GM18907 (cell line): ENCODE measurements at regions not wholly inside any gene's neighbourhood (a gene's known extent, or its start where the extent isn't known, plus 50 kb on each side); places are given as distances from the start of the nearest gene placed in this dataset.

ENCODE experiments used
- ATAC-seq: cut with Tn5 transposase; IDR thresholded peaks from one replicate; pipeline ENCODE4 v1.9.1; 2021; ENCODE audit warnings: mild to moderate bottlenecking, moderate library complexity; ENCODE audit not compliant: unreplicated experiment

DNA sequence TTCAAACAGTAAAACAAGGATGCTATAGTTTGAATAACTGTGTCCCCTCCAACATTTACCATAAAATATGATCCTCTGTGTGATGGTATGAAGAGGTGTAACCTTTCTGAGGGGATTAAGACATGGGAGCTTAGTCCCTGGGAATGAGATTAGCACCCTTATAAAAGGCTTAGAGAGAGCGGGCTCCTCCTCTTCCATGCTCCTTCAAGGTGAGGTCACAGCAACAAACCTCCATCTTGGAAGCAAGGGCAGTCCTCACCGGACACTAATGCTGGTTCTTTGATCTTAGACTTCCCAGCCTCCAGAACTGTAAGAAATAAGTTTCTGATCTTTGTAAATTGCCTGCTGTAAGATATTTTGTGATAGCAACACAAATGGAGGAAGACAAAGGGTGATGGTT is 700.3 kb downstream of the TMEM182 start:
- no peak for ATAC-seq

DNA sequence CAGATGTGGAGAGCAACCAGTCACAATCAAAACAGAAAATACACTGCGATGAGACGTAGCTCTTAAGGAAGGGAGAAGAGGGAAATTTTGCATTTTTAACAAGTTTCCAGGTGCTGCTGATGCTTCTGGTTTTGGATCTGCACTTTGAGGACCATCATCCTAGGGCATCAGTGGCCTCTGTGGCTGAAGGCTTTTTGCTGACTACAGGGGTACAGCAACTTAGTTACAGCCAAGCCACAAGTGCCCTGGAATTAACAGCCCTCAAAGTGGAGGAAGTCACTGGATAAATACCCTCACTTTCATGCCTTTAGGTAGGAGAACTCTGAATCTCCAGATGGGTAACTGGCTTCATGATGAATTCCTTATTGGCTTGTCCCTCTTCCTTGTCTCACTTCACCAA is 700.9 kb downstream of the TMEM182 start:
- no peak for ATAC-seq

DNA sequence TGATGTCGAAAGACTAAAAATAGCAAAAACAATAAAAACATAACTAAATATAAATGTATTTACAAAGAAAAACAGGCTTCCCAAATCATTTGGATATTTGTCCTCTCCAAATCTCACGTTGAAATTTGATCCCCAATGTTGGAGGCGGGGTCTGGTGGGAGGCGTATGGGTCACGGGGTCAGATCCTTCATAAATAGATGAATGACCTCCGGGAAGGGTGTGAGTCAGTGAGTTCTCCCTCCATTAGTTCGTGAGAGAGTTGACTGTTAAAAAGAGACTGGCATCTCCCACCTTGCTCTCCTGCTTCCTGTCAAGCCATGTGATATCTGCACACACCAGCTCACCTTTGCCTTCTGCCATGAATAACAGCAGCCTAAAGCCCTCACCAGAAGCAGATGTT is 703.0 kb downstream of the TMEM182 start:
- no peak for ATAC-seq

DNA sequence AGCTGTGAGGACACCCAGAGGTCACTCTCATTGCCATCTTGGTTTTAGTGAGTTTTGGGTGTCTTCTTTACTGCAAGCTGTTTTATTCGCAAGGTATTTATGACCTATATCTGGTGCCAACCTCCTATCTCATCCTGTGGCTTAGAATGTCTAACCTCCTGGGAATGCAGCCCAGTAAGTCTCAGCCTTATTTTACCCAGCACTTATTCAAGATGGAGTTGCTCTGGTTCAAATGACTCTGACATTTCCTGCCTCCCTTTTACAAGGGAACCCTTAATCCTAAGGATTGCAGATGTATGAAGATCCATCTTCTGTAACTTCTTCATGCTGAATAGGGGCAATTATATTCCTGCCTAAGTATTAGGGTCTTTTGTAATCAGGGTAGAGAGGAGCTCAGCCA is 708.0 kb downstream of the TMEM182 start:
- no peak for ATAC-seq

DNA sequence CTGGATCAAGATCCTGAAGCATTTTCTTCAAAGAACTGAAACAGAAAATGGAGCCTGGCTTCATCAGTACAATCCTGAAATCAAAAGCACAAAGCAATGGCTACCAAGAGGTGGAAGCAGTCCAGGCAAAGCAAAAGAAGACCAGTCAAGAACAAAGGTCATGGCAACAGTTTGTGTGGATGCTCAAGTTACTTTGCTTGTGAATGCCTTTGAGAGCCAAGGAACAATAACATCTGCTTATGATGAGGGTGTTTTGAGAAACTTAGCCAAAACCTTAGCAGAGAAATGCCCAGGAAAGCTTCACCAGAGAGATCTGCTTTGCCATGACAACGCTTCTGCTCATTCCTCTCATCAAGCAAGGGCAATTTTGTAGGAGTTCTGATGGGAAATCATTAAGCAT is 723.1 kb downstream of the TMEM182 start:
- no peak for ATAC-seq

DNA sequence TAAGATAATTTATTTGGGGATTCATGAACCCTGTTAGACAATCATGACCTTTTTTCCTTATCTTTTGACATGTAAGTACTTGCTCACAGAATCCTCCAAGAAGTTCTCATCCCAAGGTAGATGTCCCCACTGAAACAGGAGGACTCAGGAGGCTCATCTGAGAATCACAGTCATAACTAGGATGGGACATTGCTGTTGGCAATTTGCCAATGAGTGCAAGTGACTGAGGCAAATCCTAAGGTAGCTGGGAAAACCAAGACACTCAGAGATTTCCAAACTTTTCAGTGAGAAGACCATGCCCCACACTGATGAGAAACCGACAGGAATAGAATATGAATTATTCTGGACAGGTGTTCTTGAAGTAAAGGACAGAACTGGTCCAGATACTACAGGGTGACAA is 735.0 kb downstream of the TMEM182 start:
- no peak for ATAC-seq

DNA sequence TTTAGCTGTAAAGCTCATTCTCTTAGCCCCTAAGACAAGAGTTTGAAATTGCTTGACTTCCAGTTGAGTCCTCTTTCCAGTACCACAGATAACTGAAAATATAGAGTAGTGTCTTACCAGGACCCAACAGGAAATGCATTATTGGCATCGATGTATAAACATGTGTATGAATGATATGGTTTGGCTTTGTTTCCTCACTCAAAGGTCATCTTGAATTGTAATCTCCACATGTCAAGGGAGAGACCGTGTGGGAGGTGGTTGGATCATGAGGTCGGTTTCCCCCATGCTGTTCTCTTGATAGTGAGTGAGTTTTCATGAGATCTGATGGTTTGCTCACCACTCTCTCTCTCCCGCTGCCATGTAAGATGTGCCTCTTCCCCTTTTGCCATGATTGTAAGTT is 745.0 kb downstream of the TMEM182 start:
- no peak for ATAC-seq

DNA sequence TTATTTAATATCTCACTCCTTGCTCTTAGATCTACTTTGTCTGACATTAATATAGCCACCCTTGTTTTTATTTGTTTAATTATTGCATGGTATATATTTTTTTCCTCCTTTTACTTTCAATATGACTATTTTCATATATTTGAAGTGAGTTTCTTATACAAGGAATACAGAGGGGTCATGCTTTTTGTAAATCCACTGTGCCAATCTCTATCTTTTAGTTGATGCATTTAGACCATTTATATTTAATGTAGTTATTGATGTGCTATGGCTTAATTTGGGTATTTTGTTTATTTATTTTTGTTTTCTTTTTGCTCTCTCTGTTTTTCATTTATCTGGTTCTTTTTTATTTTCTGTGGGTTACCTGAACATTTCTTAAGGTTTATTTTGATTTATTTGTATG is 750.6 kb downstream of the TMEM182 start:
- ATAC-seq = no peak

DNA sequence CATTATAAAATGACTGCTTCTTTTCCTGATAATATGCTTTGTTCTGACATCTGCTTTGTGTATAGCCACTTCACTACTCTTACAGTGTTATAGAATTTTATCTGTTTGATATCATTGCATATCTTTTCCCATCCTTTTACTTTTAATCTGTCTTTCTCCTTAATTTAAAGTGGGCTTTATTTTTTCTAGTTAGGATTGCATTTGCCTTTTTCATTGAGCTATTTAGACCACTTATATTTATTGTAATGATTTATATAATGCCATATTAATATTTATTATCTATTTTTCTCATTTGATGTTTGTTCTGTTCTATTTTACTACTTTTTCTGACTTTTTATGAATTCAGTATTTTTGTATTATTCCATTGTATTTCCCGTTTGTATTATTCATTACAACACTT is 758.7 kb downstream of the TMEM182 start:
- ATAC-seq = no peak

DNA sequence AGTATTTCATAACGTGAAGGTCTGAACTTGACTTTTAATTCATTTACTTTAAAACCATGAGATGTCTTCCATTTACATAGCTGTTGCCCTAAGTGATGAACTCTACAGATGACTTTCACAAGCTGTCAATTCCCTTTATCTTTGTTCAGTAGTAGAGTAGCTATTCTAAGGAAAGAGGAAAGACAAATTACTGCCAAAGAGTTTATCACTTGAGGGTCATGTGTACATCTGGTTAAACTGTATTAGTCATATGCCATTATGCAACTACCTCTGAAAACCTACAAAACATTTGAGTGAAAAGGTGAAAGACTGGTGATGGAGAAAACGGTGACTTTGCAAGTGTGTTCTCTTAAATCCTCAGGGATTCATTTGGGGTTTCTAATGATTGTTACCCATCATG is 763.9 kb downstream of the TMEM182 start:
- no peak for ATAC-seq

DNA sequence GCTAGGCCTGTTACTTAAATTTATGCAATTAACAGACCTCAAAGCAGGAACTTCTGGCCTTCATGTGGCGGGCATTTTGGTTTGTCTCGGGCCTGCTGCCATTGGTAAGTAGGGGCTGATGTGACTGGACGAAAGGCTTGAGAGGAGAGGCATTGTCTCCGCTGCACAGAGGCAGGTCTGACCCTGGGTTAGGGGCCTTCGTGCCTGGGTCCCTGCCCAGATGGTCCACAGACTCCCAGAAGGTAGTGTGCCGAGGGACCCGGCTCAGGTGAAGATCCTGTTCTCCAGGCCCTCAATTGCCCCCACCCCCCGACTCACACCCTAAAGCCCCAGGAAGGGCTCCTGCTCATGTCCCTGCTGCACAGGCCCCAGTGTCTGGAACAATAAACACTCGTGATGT is 764.9 kb downstream of the TMEM182 start:
- no peak for ATAC-seq

DNA sequence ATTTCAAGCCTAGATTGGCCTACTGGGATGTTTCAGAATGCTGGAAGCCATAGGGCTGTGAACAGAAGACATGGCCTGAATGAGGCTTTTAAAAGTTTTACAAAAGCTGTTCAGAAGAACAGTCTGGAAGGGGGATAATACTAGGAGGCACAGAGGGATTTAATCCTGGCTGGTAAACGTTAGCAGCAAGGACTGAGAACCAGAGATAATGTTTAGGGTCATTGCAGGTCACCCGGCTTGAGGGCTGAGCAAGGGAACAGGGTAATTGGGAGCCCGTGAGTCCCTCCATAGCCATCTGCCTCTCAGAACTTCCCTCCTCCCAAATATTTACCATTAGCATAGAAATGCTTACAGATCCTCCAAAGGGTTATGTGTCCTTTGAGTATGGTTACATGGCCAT is 765.4 kb downstream of the TMEM182 start:
- ATAC-seq = no peak

DNA sequence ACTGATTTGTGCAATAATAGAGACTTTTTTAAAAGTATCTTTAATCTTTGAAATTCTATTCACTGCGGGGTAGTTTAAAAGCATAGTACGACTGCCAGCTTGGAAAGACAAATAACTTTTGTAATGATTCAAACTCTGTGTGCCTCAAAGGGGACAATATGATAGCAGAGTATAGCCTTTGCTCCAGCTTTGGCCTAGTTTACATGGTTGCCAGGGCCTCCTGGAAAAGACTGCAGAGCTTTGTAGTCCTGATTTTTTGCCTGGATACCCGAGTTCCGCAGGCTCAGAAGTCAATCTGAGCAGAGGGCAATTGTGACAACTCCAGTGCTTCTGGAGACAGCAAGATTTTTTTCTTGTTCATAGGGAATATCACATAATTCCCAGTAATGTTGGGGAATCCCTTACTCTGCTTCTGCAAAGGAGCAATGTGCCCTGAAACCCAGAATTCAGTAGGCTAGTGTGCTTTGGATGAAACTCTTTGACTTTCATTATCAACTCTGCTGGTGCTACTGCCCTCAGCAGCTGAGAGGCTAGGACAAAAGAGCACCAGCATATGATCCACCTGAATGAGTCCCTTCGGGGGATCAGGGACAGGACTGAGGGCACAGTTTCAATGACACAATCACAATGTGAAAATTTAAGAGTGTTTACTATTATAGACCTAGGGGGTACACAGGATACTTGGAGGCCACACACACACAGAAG is 768.1 kb downstream of the TMEM182 start:
- ATAC-seq = no peak

DNA sequence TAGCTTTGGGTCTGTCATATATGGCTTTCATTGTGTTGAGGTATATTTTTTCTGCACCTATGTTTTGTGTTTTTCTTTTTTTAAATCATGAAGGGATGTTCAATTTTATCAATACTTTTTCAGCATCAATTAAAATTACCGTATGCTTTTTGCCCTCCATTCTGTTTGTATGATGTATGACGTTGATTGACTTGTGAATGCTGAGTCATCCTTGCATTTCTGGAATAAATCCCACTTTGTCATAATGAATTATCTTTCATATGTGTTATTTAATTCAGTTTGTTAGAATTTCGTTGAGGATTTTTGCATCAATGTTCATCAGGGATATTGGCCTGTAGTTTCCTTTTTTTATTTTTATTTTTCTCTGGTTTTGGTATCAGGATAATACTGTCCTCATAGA is 790.9 kb downstream of the TMEM182 start:
- no peak for ATAC-seq

DNA sequence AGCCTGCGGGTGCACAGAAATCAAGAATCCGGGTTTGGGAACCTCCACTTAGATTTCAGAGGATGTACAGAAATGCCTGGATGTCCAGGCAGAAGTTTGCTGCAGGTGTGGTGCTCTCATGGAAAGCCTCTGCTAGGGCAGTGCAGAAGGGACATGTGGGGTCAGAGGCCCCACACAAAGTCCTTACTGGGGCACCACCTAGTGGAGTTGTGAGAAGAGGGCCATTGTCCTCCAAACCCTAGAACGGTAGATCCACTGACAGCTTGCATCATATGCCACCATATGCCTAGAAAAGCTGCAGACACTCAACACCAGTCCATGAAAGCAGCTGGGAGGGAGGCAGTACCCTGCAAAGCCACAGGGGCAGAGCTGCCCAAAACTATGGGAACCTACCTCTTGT is 833.0 kb downstream of the TMEM182 start:
- no peak for ATAC-seq

DNA sequence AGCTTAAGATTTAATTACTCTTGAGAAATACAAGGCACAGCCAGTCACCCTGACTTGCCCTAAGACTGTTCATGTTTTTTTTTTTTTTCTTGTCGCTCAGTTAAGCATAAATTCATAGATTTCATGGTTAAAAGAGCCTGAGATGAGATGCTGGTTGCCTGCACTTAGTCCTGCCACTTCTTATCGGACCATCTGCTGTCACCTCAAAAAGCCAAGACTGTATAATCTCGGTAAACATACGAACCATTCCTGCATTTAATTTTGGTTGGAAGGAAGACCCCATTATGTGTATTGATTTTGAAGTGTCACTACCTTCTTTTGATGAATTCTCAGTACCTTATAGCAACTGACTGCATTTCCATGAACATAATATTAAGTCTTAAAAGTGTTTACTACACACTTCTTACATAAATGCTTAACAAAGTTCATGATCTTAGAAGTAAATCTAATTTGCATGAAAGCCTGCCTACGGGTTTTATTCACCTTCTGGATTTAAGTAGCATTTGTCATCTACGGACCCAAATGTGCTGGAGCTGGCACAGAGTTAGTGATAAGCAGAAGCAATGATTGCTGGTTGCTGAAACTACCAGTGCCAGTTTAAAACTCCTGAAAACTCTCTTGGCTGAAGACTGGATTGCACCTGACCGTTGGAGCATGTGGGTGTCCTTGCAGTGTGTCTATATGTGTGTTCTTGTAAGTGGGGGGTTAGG is 843.4 kb downstream of the TMEM182 start:
- no peak for ATAC-seq

DNA sequence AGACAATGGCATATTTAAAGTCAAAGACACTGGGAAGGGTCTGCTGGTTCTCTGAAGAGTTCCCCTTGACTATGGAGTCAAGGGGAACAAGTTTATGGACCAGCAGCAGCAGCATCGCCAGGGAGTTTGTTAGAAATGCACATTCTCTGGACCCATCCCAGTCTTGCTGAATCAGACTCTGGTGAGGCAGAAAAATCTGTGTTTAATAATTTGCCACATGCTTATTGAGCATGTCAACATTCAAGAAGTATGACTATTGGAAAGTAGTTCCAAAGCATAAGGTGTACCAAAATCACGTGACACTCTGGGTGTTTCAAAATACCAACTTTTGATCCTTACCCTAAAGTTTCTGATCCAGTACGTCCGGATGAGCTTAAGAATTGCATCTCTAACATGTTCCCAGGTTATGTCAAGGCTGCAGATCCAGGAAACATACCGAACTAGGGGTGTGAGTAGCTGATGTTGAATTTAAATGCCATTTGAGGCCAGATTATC is 853.8 kb downstream of the TMEM182 start:
- ATAC-seq = no peak

DNA sequence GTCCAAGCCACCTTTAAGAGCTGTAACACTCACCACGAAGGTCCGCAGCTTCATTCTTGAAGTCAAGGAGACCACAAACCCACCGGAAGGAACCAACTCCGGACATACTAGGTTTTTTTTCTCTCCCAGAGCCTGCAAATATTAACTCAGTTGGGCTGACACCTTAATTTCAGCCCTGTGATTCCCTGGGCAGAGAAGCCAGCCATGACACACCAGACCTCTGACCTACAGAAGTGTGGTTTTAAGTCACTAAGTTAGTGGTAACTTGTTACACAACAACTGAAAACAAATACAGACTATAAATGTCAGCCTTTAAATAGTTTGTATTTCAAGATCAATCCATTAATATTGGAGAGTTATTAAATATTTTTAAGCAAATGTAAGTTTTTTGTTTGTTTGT is 855.1 kb downstream of the TMEM182 start:
- ATAC-seq = no peak

DNA sequence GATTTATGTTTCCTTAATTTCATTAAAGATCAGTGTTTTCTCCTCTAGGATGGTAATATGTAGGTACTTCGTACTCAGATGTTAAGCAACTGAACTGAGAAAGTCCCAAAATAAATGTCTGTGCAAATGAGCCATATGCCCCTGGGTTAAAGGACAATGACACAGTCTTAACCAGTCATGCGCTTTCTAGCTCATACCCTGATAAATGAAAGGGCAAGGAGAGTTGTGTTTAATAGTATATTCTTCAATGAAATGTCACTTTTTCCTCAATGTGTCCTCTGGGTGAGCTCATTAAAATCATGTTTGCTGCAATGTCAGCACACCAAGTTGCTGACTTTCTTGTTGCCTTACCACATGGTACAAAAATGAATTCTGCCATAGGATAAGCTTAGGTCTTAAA is 856.3 kb downstream of the TMEM182 start:
- ATAC-seq = no peak

DNA sequence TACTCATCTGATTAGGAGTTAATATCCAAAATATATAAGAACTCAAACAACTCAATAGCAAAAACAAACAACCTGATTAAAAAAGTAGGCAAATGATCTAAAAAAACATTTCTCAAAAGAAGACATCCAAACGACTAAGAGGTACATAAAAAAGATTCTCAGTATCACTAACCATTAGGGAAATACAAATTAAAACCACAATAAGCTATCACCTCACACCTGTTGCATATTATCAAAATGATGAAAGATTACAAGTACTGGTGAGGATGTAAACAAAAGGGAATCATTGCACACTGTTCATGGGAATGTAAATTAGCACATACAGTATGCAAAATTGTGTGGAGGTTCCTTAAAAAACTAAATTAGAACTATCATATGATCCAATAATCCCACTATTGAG is 865.5 kb downstream of the TMEM182 start:
- ATAC-seq = no peak

DNA sequence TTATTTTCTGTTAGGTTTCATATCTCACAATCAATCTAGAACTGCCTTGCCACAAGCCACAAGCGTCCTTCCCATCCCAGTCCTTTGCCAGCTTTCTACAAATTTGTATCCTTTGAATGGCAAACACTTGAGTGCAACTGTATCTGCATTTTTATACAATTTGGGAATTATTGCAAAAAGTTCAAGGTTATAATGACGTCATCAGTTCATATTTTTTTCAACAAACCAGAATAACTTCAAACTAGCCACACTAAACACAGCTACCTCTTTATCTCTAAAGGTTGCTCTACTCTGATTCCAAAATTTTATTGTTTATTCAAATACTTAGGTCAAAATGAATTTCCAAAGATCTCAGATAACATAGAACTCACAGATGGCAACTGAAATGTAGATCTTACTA is 877.1 kb downstream of the TMEM182 start:
- ATAC-seq = no peak

DNA sequence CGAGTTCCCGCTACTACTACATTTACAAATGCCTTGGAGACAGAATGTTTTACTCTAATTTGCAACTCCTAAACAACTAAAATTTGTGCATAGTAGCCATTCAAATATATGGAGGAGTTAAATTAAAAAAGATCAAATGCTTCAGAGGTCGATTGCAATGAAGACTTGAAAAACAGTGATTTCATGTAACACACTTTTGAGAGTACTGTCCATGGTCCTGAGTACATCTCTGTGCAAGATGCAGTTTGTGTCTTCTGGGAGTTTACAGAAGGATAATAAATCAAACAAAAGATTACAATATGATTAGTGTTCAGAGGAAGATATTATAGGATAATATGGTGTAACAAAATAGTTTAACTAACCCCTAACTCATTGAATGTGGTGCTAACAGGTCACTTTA is 894.7 kb downstream of the TMEM182 start:
- no peak for ATAC-seq

DNA sequence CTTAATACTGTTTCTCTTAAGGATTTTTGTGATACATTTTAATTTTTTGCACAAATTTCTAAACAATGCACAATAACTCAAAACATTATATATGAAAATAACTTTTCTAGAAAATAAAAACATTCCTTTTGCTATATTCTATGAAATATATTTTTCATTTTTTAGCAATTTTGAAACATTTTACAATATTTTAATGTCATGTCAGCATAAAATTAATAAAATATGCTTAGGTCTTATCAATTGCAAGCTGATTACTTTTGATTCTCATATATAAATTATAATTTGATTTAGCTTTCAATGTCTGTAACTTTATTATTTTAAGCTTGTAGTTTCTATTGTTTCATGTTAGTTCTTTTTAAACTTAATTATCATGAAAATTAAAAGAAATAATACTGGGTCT is 898.7 kb downstream of the TMEM182 start:
- no peak for ATAC-seq
